ENCODE measurements at regions not wholly inside any gene's neighbourhood (a gene's known extent, or its start where the extent isn't known, plus 50 kb on each side); places are given as distances from the start of the nearest gene placed in this dataset.

GRCh38 chr5:93297116-93297515 lies 283.9 kb downstream of the NR2F1-AS1 start:
- DNase-seq (ENCODE audit: low spot score in 2 of 2) (no peak), ATAC-seq (no peak)
- H3K36me3 Mint-ChIP-seq, result no peaks in the 10 kb centered on the region
- H3K27ac Mint-ChIP-seq, result no peak overlapping the region
- H3K9me3 Mint-ChIP-seq, result peaks cover 5 to 6% of the 10 kb centered on the region in 2 donors

GRCh38 chr5:93296338-93296737 lies 284.7 kb downstream of the NR2F1-AS1 start:
- ATAC-seq (no peak), DNase-seq (ENCODE audit: low spot score in 2 of 2) (no peak)
- Mint-ChIP-seq H3K9me3 (peaks cover 5 to 6% of the 10 kb centered on the region in 2 donors), H3K27ac (no peak overlapping the region), H3K36me3 (no peaks in the 10 kb centered on the region)

GRCh38 chr5:93294996-93295395 lies 286.0 kb downstream of the NR2F1-AS1 start:
- Mint-ChIP-seq H3K36me3 (no peaks in the 10 kb centered on the region), H3K27ac (no peak overlapping the region), H3K9me3 (peaks cover 9% of the 10 kb centered on the region in 2 donors)
- DNase-seq (ENCODE audit: low spot score in 2 of 2) (no peak), ATAC-seq (no peak)

GRCh38 chr5:93294199-93294598 lies 286.8 kb downstream of the NR2F1-AS1 start:
- H3K9me3 Mint-ChIP-seq, result peaks cover 11 to 14% of the 10 kb centered on the region in 2 donors
- no peaks in the 10 kb centered on the region for H3K36me3 Mint-ChIP-seq
- ATAC-seq, result no peak

GRCh38 chr5:93289942-93290341 lies 291.1 kb downstream of the NR2F1-AS1 start:
- Mint-ChIP-seq H3K27ac (no peak overlapping the region), H3K9me3 (peaks cover 22 to 24% of the 10 kb centered on the region in 2 donors), H3K36me3 (peaks cover 0 to 6% of the 10 kb centered on the region in 2 donors)
- DNase-seq (ENCODE audit: low spot score in 2 of 2), result no peak
- ATAC-seq, result no peak

More at GRCh38 chr5:93294199-93294598, 286.8 kb downstream of the NR2F1-AS1 start:
- no peak overlapping the region for H3K27ac Mint-ChIP-seq
- no peak for DNase-seq (ENCODE audit: low spot score in 2 of 2)

GRCh38 chr5:93285461-93285860 lies 295.6 kb downstream of the NR2F1-AS1 start:
- ATAC-seq (no peak), DNase-seq (ENCODE audit: low spot score in 2 of 2) (no peak)
- Mint-ChIP-seq H3K9me3 (peaks cover 24 to 25% of the 10 kb centered on the region in 2 donors), H3K36me3 (peaks cover 0 to 6% of the 10 kb centered on the region in 2 donors), H3K27ac (no peak overlapping the region)

GRCh38 chr5:93281980-93282772 lies 298.8 kb downstream of the NR2F1-AS1 start:
- H3K36me3 Mint-ChIP-seq, result peaks cover 0 to 4% of the 10 kb centered on the region in 2 donors
- DNase-seq (ENCODE audit: low spot score in 2 of 2) (no peak), ATAC-seq (no peak)
- no peak overlapping the region for H3K27ac Mint-ChIP-seq
- H3K9me3 Mint-ChIP-seq, result peaks cover 14 to 20% of the 10 kb centered on the region in 2 donors

GRCh38 chr5:93280518-93280917 lies 300.5 kb downstream of the NR2F1-AS1 start:
- Mint-ChIP-seq H3K9me3 (peaks cover 4 to 6% of the 10 kb centered on the region in 2 donors), H3K27ac (no peak overlapping the region), H3K36me3 (no peaks in the 10 kb centered on the region)
- DNase-seq (ENCODE audit: low spot score in 2 of 2) (no peak), ATAC-seq (no peak)

- H3K36me3 Mint-ChIP-seq, result no peaks in the 10 kb centered on the region
- H3K9me3 Mint-ChIP-seq, result peaks cover 0 to 3% of the 10 kb centered on the region in 2 donors
- no peak for ATAC-seq
- H3K27ac Mint-ChIP-seq, result no peak overlapping the region
- DNase-seq (ENCODE audit: low spot score in 2 of 2), result no peak
Measured at GRCh38 chr5:93279296-93279963, 301.6 kb downstream of the NR2F1-AS1 start.

GRCh38 chr5:93278896-93279295 lies 302.1 kb downstream of the NR2F1-AS1 start:
- Mint-ChIP-seq H3K9me3 (peaks cover 3% of the 10 kb centered on the region in 2 donors), H3K27ac (no peak overlapping the region), H3K36me3 (no peaks in the 10 kb centered on the region)
- no peak for DNase-seq (ENCODE audit: low spot score in 2 of 2)
- ATAC-seq, result no peak

GRCh38 chr5:93277051-93277450 lies 304.0 kb downstream of the NR2F1-AS1 start:
- Mint-ChIP-seq H3K9me3 (peaks cover 0 to 3% of the 10 kb centered on the region in 2 donors), H3K36me3 (no peaks in the 10 kb centered on the region), H3K27ac (no peak overlapping the region)
- ATAC-seq (no peak), DNase-seq (ENCODE audit: low spot score in 2 of 2) (no peak)

- Mint-ChIP-seq H3K36me3 (no peaks in the 10 kb centered on the region), H3K9me3 (peaks cover 0 to 3% of the 10 kb centered on the region in 2 donors), H3K27ac (no peak overlapping the region)
- DNase-seq (ENCODE audit: low spot score in 2 of 2), result no peak
- no peak for ATAC-seq
Measured at GRCh38 chr5:93275376-93275775, 305.6 kb downstream of the NR2F1-AS1 start.

- H3K9me3 Mint-ChIP-seq, result peaks cover 0 to 3% of the 10 kb centered on the region in 2 donors
- H3K36me3 Mint-ChIP-seq, result no peaks in the 10 kb centered on the region
- DNase-seq (ENCODE audit: low spot score in 2 of 2) (no peak), ATAC-seq (no peak)
- H3K27ac Mint-ChIP-seq, result no peak overlapping the region
Measured at GRCh38 chr5:93274291-93274690, 306.7 kb downstream of the NR2F1-AS1 start.

GRCh38 chr5:93273176-93273575 lies 307.8 kb downstream of the NR2F1-AS1 start:
- ATAC-seq, result no peak
- no peak for DNase-seq (ENCODE audit: low spot score in 2 of 2)
- Mint-ChIP-seq H3K9me3 (peaks cover 5 to 8% of the 10 kb centered on the region in 2 donors), H3K36me3 (no peaks in the 10 kb centered on the region), H3K27ac (no peak overlapping the region)

- Mint-ChIP-seq H3K27ac (no peak overlapping the region), H3K9me3 (peaks cover 8% of the 10 kb centered on the region in 2 donors)
Measured at GRCh38 chr5:93272108-93272507, 308.9 kb downstream of the NR2F1-AS1 start.

GRCh38 chr5:93267736-93268135 lies 313.3 kb downstream of the NR2F1-AS1 start:
- Mint-ChIP-seq H3K27ac (no peak overlapping the region), H3K9me3 (peaks cover 5 to 10% of the 10 kb centered on the region in 2 donors), H3K36me3 (no peaks in the 10 kb centered on the region)
- no peak for ATAC-seq
- no peak for DNase-seq (ENCODE audit: low spot score in 2 of 2)

More at GRCh38 chr5:93272108-93272507, 308.9 kb downstream of the NR2F1-AS1 start:
- H3K36me3 Mint-ChIP-seq, result no peaks in the 10 kb centered on the region
- ATAC-seq, result no peak
- DNase-seq (ENCODE audit: low spot score in 2 of 2), result no peak

- Mint-ChIP-seq H3K27ac (no peak overlapping the region), H3K9me3 (peaks cover 5 to 10% of the 10 kb centered on the region in 2 donors), H3K36me3 (no peaks in the 10 kb centered on the region)
- ATAC-seq (no peak), DNase-seq (ENCODE audit: low spot score in 2 of 2) (no peak)
Measured at GRCh38 chr5:93267276-93267675, 313.7 kb downstream of the NR2F1-AS1 start.

Measured in activated naive CD4-positive, alpha-beta T cell treated with anti-CD3 and anti-CD28 coated beads, Interleukin-2, amount 50 U/mL, for 72 hours (primary cell).